ENCODE measurements at regions not wholly inside any gene's neighbourhood (a gene's known extent, or its start where the extent isn't known, plus 50 kb on each side); places are given as distances from the start of the nearest gene placed in this dataset.

GRCh38 chr5:164860896-164861295 is 1355.5 kb downstream of the MAT2B start:
- no peak for TF ChIP-seq CTCF (IDR thresholded peaks at IDR 0.05; ENCODE audit: low read depth, low read length)
- no peak for TF ChIP-seq POLR2A (IDR thresholded peaks at IDR 0.05; ENCODE audit: extremely low read depth, insufficient read length)

All from NB4 (cell line).